Right lung (tissue), 2 donors: ENCODE measurements at regions not wholly inside any gene's neighbourhood (a gene's known extent, or its start where the extent isn't known, plus 50 kb on each side); places are given as distances from the start of the nearest gene placed in this dataset.
"Not testable (repeated sequence)": the region's sequence is repeated elsewhere in the genome, so short reads cannot be mapped to it uniquely, and the experiment has no call there.

ENCODE experiments used
- DNase-seq, 2 donors: peaks; one replicate each; pipeline ENCODE4 v3.0.0-alpha.2; 2013

- no peak for DNase-seq
Observed at GRCh38 chr7:119596651-119597050, 676.3 kb upstream of the KCND2 start.

- DNase-seq = no peak
Observed at GRCh38 chr7:119606297-119606696, 666.7 kb upstream of the KCND2 start.

GRCh38 chr7:119620769-119621168 lies 652.2 kb upstream of the KCND2 start:
- no peak for DNase-seq

GRCh38 chr7:119623427-119623826 lies 649.5 kb upstream of the KCND2 start:
- DNase-seq = no peak

GRCh38 chr7:119630406-119630969 lies 642.5 kb upstream of the KCND2 start:
- no peak for DNase-seq

- DNase-seq = not testable (repeated sequence)
Observed at GRCh38 chr7:119633812-119634211, 639.2 kb upstream of the KCND2 start.

GRCh38 chr7:119640326-119640725 lies 632.6 kb upstream of the KCND2 start:
- no peak for DNase-seq

GRCh38 chr7:119640861-119641260 lies 632.1 kb upstream of the KCND2 start:
- DNase-seq = no peak

- no peak for DNase-seq
Observed at GRCh38 chr7:119643558-119643957, 629.4 kb upstream of the KCND2 start.

GRCh38 chr7:119647286-119647685 lies 625.7 kb upstream of the KCND2 start:
- no peak for DNase-seq

GRCh38 chr7:119648752-119649151 lies 624.2 kb upstream of the KCND2 start:
- not testable (repeated sequence) for DNase-seq

- no peak for DNase-seq
Observed at GRCh38 chr7:119660080-119660479, 612.9 kb upstream of the KCND2 start.

- no peak for DNase-seq
Observed at GRCh38 chr7:119664601-119665000, 608.4 kb upstream of the KCND2 start.

GRCh38 chr7:119665796-119666195 lies 607.2 kb upstream of the KCND2 start:
- DNase-seq = no peak

- no peak for DNase-seq
Observed at GRCh38 chr7:119681336-119681735, 591.6 kb upstream of the KCND2 start.

GRCh38 chr7:119684763-119685162 lies 588.2 kb upstream of the KCND2 start:
- no peak for DNase-seq

- DNase-seq = no peak
Observed at GRCh38 chr7:119685906-119686305, 587.1 kb upstream of the KCND2 start.

GRCh38 chr7:119688831-119689230 lies 584.1 kb upstream of the KCND2 start:
- DNase-seq = peak; percentile 36 to 44

GRCh38 chr7:119692541-119692940 lies 580.4 kb upstream of the KCND2 start:
- peak in 1 of 2 donors; percentile 16 for DNase-seq

GRCh38 chr7:119694506-119694905 lies 578.5 kb upstream of the KCND2 start:
- no peak for DNase-seq

GRCh38 chr7:119696336-119696735 lies 576.6 kb upstream of the KCND2 start:
- DNase-seq = peak; percentile 36 to 40

- DNase-seq = no peak
Observed at GRCh38 chr7:119703895-119704294, 569.1 kb upstream of the KCND2 start.

- no peak for DNase-seq
Observed at GRCh38 chr7:119706608-119707007, 566.4 kb upstream of the KCND2 start.

- DNase-seq = no peak
Observed at GRCh38 chr7:119708891-119709290, 564.1 kb upstream of the KCND2 start.

- no peak for DNase-seq
Observed at GRCh38 chr7:119711104-119711503, 561.9 kb upstream of the KCND2 start.
